Stomach (tissue), 8 donors: ENCODE measurements at regions not wholly inside any gene's neighbourhood (a gene's known extent, or its start where the extent isn't known, plus 50 kb on each side); places are given as distances from the start of the nearest gene placed in this dataset.

Source experiments
- DNase-seq, 2 donors: peaks; one replicate each; pipeline versions ENCODE4 v3.0.0 to v3.0.0-alpha.2; 2013 to 2019
- H3K27ac ChIP-seq, 5 donors: fragments of 200-600 bp in 4 of 5; sonication (generic) in 4 of 5; one replicate each; pipeline ENCODE4 v1.5.1; 2013 to 2019; ENCODE audit warnings: mild to moderate bottlenecking in 1 of 5, moderate library complexity in 1 of 5
- H3K27me3 ChIP-seq, 3 donors: fragments of 200-600 bp; sonication (generic); one replicate each; pipeline ENCODE4 v1.5.1; 2017 to 2019; ENCODE audit warnings: mixed run types in 1 of 3
- H3K36me3 ChIP-seq, 4 donors: fragments of 200-600 bp; sonication (generic); 1 replicate in 3 of 4; 2 replicates in 1 of 4; pipeline ENCODE4 v1.5.1; 2016 to 2019
- H3K4me1 ChIP-seq, 4 donors: fragments of 200-600 bp; sonication (generic); one replicate each; pipeline ENCODE4 v1.5.1; 2016 to 2019
- H3K4me3 ChIP-seq, 4 donors: fragments of 200-600 bp; sonication (generic) in 3 of 4; one replicate each; pipeline ENCODE4 v1.5.1; 2016 to 2019; ENCODE audit warnings: mild to moderate bottlenecking in 1 of 4
- H3K9me3 ChIP-seq, 4 donors: fragments of 200-600 bp; sonication (generic); one replicate each; pipeline ENCODE4 v1.5.1; 2016 to 2019
- EP300 ChIP-seq: sonication (generic); formaldehyde crosslinking; IDR thresholded peaks from one replicate; pipeline ENCODE4 v1.6.1; 2017; ENCODE audit warnings: antibody characterized with exemption
- POLR2A ChIP-seq, 4 donors: fragments of 450-650 bp; IDR thresholded peaks; one replicate each; pipeline ENCODE4 v1.6.1; 2016; ENCODE audit warnings: antibody characterized with exemption in 4 of 4, control low read depth in 2 of 4, mild to moderate bottlenecking in 1 of 4, moderate library complexity in 1 of 4
- POLR2AphosphoS5 ChIP-seq, 3 donors: sonication (generic); formaldehyde crosslinking; IDR thresholded peaks; one replicate each; pipeline ENCODE4 v1.6.1; 2016; ENCODE audit warnings: antibody characterized with exemption in 3 of 3
- WGBS, 5 donors: extraction: QIAGEN DNeasy Blood & Tissue Kit in 3 of 5; methylation state at CpG; one replicate each; pipeline versions ENCODE4 v1.1.5 to v1.1.7; 2013 to 2018; 5-methylcytosine and 5-hydroxymethylcytosine counted together
- intact Hi-C: fragments of 100-400 bp; cut with DNase I; formaldehyde crosslinking; loops from one replicate; pipeline ENCODE4 v1.15.1; 2023; ENCODE audit warnings: low total_unique reads
- TF ChIP-seq, protein P1 (sequence below), 7 experiments: fragments of 450-650 bp in 4 of 7; fragments of 200-600 bp in 3 of 7; sonication (generic) in 3 of 7; IDR thresholded peaks; one replicate each; pipeline ENCODE4 v1.5.1; 2016 to 2019; ENCODE audit warnings: antibody characterized with exemption in 7 of 7, control low read depth in 2 of 7, mild to moderate bottlenecking in 1 of 7
- donor health status: healthy with polysubstance abuse.
- donor health status: Bipolar disorder and iron deficiency.
- donor health status: healthy.

DNA sequence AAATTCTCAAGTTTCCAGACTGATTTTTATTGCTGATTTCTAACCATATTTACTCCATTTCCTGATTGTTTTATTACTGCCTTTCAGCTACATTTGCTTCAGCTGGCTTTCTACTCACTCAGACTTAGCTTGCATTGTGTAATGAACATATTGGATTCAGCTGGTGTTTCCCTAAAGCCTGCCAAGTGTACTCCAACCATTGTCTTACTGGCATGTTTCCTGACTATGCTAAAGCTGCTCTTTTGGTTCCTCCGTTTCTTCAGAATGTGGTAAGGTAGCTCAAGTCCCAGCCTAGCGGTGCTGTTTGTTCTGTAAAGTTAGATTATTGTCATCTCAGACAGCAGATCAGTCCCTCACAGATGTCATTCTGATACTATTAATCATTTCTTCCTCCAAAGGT lies 53.1 kb upstream of the GLRA2 start:
- intact Hi-C loops: no loop called here
- Histone ChIP-seq H3K4me1 (no peaks in the 10 kb centered on the region), H3K9me3 (no peaks in the 10 kb centered on the region), H3K4me3 (no peak overlapping the region), H3K27me3 (no peaks in the 10 kb centered on the region), H3K36me3 (no peaks in the 10 kb centered on the region), H3K27ac (no peak overlapping the region)
- TF ChIP-seq, protein P1, sequence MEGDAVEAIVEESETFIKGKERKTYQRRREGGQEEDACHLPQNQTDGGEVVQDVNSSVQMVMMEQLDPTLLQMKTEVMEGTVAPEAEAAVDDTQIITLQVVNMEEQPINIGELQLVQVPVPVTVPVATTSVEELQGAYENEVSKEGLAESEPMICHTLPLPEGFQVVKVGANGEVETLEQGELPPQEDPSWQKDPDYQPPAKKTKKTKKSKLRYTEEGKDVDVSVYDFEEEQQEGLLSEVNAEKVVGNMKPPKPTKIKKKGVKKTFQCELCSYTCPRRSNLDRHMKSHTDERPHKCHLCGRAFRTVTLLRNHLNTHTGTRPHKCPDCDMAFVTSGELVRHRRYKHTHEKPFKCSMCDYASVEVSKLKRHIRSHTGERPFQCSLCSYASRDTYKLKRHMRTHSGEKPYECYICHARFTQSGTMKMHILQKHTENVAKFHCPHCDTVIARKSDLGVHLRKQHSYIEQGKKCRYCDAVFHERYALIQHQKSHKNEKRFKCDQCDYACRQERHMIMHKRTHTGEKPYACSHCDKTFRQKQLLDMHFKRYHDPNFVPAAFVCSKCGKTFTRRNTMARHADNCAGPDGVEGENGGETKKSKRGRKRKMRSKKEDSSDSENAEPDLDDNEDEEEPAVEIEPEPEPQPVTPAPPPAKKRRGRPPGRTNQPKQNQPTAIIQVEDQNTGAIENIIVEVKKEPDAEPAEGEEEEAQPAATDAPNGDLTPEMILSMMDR (IDR thresholded peaks at IDR 0.05): no peak
- TF ChIP-seq POLR2AphosphoS5 (IDR thresholded peaks at IDR 0.05): no peak
- no peak for TF ChIP-seq POLR2A (IDR thresholded peaks at IDR 0.05)
- TF ChIP-seq EP300: no peak
- DNase-seq: peak in 1 of 2 donors; percentile 55
- WGBS, 5 donors: 34 to 50% (median 42%) methylated on average over 2 of the region's 2 CpGs

DNA sequence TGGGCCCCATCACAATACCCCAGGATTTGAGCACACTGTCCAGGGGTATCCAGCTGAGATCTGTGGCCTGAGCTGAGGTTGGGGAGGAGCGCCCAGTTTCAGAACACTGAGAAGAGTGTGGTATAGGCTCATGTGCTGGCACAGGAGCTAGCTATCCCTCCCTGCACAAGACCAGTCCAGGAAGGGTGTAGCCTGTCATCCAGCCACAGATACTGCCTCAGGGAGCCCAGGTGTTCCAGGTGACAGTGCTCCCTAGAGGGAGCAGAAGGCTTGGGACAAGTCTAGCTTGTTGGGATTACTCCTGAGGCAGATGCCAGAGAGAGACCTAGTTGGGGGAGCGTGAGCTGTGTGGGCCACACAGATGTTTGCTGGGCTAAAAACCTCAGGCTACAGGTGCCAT lies 79.6 kb upstream of the GLRA2 start:
- TF ChIP-seq EP300: no peak
- no peak for TF ChIP-seq POLR2A (IDR thresholded peaks at IDR 0.05)
- H3K9me3 ChIP-seq: no peaks in the 10 kb centered on the region
- WGBS, 5 donors: 56 to 100% (median 85%) methylated on average over 1 to 2 of the region's 2 CpGs
- intact Hi-C loops: no loop called here
- no peak for DNase-seq
- no peak overlapping the region for H3K4me3 ChIP-seq
- H3K27ac ChIP-seq: no peak overlapping the region
- no peaks in the 10 kb centered on the region for H3K36me3 ChIP-seq
- no peaks in the 10 kb centered on the region for H3K27me3 ChIP-seq
- no peaks in the 10 kb centered on the region for H3K4me1 ChIP-seq

DNA sequence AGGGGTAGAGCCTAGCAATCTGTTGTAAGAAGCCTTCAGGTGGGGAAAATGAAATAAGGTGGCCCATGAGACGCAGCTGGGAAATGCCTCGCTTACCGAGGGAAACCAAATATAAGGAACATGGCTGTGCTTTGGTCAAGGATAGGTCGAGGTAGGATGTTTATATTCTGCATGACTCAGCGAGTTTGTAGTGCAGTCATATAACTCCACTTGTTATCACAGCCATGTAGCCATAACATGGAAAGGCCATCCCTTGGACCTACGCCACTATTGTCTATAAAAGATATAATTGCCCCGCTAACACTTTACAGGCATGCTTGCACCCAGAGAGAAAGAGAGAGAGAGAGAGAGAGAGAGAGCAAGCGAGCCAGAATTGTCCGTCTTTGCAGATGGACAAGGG lies 80.9 kb upstream of the GLRA2 start:
- no peaks in the 10 kb centered on the region for H3K9me3 ChIP-seq
- intact Hi-C loops: no loop called here
- DNase-seq: no peak
- no peak overlapping the region for H3K4me3 ChIP-seq
- TF ChIP-seq POLR2AphosphoS5 (IDR thresholded peaks at IDR 0.05): no peak
- no peak for TF ChIP-seq POLR2A (IDR thresholded peaks at IDR 0.05)
- TF ChIP-seq, protein P1 (IDR thresholded peaks at IDR 0.05): no peak
- no peak for TF ChIP-seq EP300
- H3K27me3 ChIP-seq: no peaks in the 10 kb centered on the region
- no peaks in the 10 kb centered on the region for H3K36me3 ChIP-seq
- no peaks in the 10 kb centered on the region for H3K4me1 ChIP-seq
- H3K27ac ChIP-seq: no peak overlapping the region
- 80 to 90% (median 83%) methylated on average over 9 of the region's 9 CpGs for WGBS, 5 donors

DNA sequence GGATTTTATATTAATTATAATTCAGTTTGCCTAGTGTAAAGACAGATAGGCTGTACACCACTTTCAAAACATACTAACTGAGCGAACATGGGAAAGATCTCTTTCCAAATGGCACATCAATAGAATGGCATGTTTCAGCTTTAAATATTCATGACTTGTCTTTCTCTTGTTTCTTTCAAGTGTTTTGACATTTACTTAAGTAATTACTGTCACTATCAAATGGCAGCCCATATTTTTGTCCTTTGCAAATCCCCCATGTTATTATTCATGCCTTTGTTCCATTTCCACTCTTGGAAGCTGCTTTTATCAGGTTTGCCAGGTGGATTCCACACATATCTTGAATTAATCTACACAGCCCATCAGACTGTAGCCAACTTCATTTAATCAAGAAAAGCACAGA lies 89.2 kb upstream of the GLRA2 start:
- 64 to 91% (median 71%) methylated on average over 1 of the region's 1 CpG for WGBS, 5 donors
- DNase-seq: no peak
- no peak for TF ChIP-seq POLR2A (IDR thresholded peaks at IDR 0.05)
- no peak for TF ChIP-seq POLR2AphosphoS5 (IDR thresholded peaks at IDR 0.05)
- no peak for TF ChIP-seq EP300
- TF ChIP-seq, protein P1 (IDR thresholded peaks at IDR 0.05): no peak
- H3K27ac ChIP-seq: no peak overlapping the region
- H3K4me1 ChIP-seq: no peaks in the 10 kb centered on the region
- intact Hi-C loops: no loop called here
- H3K9me3 ChIP-seq: no peaks in the 10 kb centered on the region
- H3K36me3 ChIP-seq: no peaks in the 10 kb centered on the region
- H3K27me3 ChIP-seq: no peaks in the 10 kb centered on the region
- H3K4me3 ChIP-seq: no peak overlapping the region

DNA sequence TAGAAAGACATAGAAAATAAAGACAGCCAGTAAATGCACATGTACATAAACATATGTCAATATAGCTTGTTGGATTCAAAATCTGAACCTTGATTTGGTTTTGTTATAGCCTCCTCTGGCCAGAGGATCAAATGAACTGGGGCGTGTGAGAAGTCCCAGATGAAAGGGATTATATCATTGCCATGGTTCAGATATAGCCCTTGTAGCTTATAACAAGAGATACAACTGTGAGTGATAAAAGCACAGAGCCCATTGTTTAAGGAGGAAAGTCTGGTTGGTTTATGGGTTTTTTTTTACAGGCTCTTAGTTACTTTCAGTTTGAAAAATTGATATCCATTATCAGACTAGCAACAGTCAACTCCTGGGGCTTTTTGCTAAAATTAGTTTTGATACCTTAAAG lies 101.7 kb upstream of the GLRA2 start:
- intact Hi-C loops: no loop called here
- 29 to 63% (median 39%) methylated on average over 1 of the region's 1 CpG for whole genome bisulfite sequencing, 5 donors
- Histone ChIP-seq H3K9me3 (no peaks in the 10 kb centered on the region), H3K36me3 (no peaks in the 10 kb centered on the region), H3K4me1 (no peaks in the 10 kb centered on the region), H3K4me3 (no peak overlapping the region), H3K27ac (no peak overlapping the region), H3K27me3 (no peaks in the 10 kb centered on the region)
- TF ChIP-seq POLR2A (IDR thresholded peaks at IDR 0.05): no peak
- no peak for TF ChIP-seq POLR2AphosphoS5 (IDR thresholded peaks at IDR 0.05)
- TF ChIP-seq EP300: no peak
- TF ChIP-seq, protein P1 (IDR thresholded peaks at IDR 0.05): no peak
- DNase-seq: no peak
